GM21447 (cell line): ENCODE measurements at regions not wholly inside any gene's neighbourhood (a gene's known extent, or its start where the extent isn't known, plus 50 kb on each side); places are given as distances from the start of the nearest gene placed in this dataset.

Experiments used
- ATAC-seq: cut with Tn5 transposase; IDR thresholded peaks from one replicate; pipeline ENCODE4 v1.9.1; 2021; ENCODE audit not compliant: unreplicated experiment

- no peak for ATAC-seq
Measured at GRCh38 chr6:208364-208763, 83.9 kb upstream of the DUSP22 start.

GRCh38 chr6:208938-209337 lies 83.3 kb upstream of the DUSP22 start:
- ATAC-seq, result no peak

DNA sequence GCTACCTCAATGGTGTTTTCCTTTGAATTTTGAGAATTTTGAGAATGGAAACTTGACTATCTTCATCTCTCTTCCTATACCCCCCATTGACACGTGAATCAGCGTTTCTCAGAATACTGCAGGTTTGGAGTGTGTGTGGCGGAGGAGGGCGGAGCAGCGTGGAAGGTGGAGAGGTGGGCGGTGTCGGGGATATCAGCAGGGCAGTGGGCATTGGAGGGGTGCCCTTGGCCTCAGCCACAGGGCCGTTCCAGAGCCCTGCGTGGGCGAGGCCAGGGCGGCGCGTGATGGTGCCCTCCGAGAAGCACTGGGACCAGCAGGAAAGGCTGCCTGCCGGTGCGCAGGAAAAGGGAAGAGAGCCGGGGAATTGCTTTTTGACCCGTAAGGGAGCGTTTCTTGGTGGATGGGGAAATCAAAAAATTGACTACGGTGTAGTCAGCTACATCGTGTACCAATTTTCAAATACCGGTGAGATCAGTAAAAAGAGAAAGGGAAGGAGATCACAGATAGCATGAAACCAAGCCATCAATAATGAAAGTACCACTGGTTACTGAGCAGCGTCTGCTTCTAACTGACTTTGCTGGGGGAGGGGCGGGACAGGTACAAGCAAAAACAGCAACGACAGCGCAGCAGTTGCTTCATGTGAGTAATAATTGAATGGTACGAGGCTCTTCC lies 82.7 kb upstream of the DUSP22 start:
- ATAC-seq, result peak; percentile 80

DNA sequence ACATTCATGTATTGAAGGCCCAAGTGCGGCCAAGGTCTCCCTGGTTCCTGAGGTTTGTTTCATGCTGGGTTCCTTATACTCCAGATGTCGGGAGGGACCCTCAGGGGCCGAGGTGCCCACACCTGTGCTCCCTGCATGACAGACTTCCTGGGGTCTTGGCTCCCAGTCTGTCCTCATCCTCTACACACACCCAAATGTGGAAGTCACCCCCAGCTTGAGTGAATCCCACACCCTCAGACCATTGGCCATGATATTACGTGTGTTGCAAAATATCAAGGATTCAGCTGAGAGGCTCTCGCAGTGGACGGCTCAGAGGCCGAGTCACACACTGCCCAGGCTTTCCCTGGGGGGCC lies 82.2 kb upstream of the DUSP22 start:
- ATAC-seq, result no peak

- ATAC-seq, result no peak
Measured at GRCh38 chr6:210778-211374, 81.4 kb upstream of the DUSP22 start.

- ATAC-seq, result no peak
Measured at GRCh38 chr6:211871-212497, 80.3 kb upstream of the DUSP22 start.

DNA sequence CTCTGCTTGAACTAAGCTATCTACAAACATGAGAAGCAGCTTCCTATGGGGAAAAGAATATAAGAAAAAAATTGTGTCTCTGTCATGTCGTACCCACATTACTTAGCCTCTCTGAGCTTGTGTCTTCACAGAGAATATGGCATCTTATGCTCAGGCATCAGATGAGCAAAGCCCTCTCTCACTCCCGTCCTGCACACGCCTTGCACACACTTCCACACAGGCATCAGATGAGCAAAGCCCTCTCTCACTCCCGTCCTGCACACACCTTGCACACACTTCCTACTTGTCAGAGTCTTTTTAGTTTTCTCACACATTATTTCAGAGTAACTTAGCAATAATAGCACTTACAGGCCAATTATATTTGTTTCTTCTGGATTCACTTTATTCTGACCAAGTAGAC lies 79.0 kb upstream of the DUSP22 start:
- no peak for ATAC-seq

GRCh38 chr6:214428-214827 lies 77.9 kb upstream of the DUSP22 start:
- no peak for ATAC-seq

DNA sequence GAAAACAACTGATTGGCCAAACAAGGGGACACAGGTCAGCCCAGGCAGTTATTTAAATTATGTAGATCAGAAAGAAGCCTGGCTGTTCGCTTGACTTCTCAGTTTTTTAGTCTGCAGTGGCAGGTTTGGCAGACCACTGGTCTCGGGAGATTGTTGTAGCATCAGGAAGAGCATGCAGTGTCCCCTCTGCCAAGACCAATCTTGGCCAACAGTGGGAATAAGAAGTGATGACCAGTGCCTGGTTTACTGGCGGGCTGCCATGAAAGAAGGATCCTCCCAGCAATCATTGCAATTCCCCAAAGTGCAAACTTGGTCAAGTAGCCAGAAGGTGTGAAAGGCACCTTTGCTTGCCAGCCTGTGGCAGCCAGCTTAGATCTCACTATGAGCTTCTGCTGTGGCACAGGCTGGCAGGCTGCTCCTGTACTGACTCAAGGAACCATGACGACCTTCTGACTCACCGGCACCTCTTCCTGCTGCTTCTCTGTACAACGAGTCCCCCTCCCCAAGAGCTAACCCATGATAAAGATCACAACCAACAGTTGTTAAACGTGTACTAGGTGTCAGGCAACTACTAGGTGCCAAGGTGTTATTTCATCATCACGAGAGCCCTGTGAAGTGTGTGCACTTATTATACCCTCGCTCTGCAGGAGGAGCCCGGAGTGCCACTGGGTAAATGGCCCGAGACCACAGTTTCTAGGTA lies 76.8 kb upstream of the DUSP22 start:
- ATAC-seq, result no peak

DNA sequence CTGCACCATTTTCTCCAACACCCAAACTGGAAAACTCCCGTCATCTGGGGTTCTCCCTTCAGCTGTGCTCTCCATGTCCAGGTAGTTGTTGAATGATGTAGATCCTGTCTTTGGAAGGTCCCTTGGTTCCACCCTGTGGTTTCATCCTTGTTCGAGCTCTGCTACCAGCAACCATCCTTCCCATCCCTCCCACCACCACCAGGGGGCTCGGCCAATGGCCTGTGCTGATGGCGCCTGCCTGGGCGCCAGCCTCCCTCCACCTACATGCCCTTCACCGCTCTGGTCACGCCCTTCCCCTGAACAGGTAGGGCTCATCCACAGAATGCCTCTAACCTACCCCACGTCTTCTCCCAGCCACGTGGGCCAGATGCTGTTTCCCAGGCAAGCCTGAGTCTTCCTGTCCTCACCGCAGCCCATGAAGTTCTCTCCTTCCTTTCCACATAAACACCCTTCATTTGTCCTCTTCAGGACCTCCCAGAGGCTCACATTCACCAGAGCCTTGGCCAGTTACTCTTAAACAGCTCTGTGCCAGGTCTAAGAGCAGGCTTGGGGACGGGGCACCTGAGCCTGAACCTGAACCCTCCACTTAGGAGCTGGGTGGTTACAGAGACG lies 75.1 kb upstream of the DUSP22 start:
- no peak for ATAC-seq

DNA sequence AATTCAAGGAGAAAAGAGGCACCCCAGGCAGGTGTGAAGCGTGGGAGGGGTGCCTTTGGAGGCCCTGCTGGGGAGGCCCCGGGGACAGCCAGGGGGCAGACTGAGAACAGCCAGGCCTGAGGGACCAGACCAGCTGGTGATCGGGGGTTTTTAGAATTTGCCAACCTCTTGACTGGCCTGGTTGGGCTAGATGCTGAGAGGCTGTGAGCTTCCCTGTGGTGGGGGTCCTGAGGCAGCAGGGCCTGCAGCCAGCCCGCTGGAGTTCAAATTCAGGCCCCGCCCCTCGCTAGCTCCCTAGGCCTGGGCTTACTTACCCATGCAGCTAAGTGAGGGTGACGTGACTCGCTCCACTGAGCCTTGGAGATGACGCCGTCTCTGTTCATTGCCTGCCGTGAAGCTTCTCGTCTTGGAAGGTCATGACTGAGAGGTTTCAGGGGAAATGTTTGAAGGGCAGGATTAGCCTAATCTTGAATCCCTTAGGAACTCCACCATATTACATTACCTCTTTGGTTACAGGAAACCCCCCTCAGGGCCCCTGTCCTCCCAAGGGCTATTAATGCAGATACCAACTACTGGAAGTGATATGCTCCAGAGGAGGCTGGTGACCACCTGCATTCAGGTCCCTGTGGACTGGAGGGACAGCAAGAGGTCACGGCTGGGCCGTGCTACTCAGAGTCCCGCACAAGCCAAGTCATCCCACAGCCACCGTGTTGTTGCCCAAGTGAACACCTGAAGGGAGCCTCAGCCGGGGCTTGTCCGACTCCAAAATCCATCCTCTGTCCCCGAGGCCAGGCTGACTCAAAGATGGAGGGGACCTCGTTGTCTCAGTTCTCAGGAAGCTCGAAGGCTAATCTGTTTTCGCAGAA lies 73.9 kb upstream of the DUSP22 start:
- ATAC-seq, result peak; percentile 41

DNA sequence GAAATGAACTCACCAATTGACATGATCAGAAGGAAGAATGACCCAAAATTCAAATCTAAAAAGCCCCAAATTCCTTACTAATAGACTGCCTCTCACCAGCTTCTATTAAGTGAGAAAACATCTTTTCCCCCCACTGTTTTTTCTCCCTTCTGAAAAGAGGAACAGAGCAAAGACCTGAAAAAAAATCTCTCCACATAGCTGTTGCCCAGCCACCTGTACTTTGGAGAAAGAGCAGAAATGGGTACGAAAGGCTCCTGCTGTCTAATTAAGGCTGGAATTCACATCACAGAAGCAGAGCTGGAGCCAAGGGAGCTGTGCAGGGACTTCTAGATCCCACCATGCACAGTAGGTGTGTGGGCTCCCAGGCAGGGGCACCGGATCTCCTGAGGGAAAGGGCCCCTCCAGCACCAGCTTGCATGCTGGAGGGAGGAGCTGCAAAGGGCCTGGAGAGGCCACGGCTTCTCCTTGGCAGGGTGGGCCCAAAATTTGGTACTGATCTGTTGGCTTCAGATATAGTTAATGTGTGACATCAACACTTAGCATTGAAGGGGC lies 73.2 kb upstream of the DUSP22 start:
- ATAC-seq, result peak; percentile 26

DNA sequence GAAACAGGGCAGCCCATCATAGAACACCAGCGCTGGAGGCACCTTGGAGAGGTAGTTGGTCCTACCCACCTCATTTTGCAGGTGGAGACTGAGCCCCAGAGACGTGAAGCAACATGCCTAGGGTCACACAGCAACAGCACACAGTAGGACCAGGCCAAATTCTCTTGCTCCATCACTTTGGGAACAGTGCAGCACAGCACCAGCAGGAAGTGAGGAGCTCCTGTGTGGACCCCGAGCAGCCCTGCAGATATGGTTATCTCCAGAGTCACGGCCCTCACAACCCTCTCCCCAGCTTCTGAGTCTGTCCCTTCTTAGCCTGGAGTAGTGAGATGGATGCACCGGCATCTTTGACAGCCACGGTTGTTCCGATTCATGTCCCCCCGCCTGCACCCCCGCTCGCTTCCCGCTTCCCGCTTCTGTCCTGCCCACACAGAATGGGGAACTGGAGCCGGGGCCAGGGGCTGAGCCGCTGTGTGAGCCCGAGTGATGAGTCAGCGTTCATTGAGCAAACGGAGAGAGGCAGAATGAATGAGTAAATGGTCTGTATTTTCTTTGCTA lies 72.6 kb upstream of the DUSP22 start:
- no peak for ATAC-seq

- ATAC-seq, result no peak
Measured at GRCh38 chr6:220312-220711, 72.0 kb upstream of the DUSP22 start.

DNA sequence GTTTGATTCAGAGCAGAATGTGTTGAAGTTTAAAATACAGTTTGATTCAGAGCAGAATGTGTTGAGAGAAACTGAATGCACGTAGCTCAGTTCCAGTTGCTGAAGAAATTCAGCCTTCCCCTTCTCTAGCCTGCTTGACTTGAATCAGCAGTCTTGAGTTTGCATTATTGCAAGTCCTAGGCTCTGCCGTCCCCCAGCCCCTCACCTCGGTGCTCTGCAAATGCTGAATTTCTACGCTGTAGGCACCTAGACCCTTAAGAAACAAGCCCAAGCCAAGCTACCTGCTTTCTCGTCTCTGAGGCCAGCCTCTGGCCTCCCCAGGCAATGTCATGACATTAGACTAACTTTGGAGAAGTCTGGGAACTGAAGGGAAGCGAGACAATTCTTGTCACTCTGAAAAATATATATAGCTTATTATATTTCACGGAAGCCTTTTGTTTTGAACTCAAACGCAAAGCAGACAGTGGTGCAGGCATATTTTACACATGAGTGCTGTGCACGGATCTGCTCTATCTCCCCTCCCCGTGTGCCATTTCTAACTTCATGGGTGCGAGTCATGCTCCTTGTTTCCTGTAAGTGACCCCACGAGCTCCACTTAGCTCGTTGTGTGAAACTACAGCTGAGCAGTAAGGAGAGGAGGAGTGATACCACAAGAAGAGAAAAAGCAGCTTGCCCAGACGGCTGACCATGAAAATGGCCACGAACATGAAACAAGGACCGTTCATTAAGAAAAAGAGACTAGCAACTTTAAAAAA lies 71.4 kb upstream of the DUSP22 start:
- ATAC-seq, result no peak

GRCh38 chr6:221531-222349 lies 70.5 kb upstream of the DUSP22 start:
- no peak for ATAC-seq

DNA sequence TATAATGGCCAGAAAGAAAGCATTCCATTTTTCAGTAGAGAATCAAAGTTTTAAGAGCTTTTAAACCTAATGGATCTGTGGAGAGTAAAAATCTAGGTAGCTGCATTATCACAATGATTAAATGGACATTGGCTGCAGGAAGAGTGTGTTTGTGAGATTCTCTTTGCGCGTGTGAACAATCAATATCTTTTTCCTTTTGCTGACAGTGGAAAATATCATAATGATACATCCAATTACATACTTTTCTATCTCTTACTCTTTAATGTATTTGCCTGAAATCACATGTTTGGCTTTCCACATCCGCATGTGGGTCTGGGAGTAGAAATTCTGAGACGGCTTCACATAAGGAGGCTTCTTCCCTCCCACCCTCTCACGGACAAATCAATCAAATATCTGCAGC lies 69.8 kb upstream of the DUSP22 start:
- no peak for ATAC-seq

- no peak for ATAC-seq
Measured at GRCh38 chr6:223136-223535, 69.2 kb upstream of the DUSP22 start.

DNA sequence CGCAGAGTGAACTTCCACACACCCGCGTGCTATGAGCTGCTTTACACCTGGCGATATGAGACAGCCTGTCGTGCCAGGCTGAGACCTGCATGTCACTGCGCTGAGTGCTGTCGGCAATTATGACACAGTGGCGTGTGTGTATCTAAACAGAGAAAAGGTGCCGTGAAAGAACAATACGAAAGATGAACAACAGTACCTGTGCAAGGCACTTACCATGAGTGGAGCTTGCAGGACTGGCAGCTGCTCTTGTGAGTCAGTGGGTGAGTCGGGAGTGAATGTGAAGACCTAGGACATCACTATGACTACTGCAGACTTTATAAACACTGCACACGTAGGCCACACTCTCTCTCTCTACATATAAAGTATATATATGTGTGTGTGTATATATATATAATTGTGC lies 68.5 kb upstream of the DUSP22 start:
- no peak for ATAC-seq
